ENCODE measurements at regions not wholly inside any gene's neighbourhood (a gene's known extent, or its start where the extent isn't known, plus 50 kb on each side); places are given as distances from the start of the nearest gene placed in this dataset.

DNA sequence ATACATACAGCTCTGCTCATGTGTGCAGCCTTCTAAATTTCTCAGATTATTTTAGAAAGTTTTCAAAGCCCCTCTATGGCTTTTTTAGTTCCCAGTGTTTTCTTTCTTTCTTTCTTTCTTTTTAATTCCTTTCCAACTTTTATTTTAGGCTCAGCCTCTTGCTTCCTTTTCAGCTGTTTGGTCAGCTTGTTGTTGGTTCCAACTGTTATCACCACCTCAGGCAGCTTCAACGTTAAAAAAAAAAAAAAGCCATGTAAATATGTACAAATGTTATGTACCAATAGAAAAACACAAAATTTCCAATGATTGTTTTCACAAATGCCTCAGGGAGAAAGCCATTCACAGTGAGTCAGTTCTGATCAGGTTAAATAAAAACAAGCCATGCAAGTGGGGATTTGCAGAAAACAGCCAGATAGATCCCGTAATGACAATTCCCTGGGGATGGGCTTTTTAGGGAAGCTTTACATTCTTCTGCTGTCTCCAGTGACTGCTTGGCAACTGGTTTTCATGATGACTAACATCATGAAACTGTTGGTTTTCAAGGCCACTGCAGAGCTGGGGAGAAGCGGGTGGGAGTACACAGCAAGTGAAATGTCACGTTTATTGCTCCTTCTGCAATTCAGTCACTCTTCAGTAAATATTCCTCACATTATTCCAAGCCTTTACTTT, 908.4 kb downstream of the EPHA3 start:
- TF ChIP-seq, protein P1, sequence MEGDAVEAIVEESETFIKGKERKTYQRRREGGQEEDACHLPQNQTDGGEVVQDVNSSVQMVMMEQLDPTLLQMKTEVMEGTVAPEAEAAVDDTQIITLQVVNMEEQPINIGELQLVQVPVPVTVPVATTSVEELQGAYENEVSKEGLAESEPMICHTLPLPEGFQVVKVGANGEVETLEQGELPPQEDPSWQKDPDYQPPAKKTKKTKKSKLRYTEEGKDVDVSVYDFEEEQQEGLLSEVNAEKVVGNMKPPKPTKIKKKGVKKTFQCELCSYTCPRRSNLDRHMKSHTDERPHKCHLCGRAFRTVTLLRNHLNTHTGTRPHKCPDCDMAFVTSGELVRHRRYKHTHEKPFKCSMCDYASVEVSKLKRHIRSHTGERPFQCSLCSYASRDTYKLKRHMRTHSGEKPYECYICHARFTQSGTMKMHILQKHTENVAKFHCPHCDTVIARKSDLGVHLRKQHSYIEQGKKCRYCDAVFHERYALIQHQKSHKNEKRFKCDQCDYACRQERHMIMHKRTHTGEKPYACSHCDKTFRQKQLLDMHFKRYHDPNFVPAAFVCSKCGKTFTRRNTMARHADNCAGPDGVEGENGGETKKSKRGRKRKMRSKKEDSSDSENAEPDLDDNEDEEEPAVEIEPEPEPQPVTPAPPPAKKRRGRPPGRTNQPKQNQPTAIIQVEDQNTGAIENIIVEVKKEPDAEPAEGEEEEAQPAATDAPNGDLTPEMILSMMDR (IDR thresholded peaks at IDR 0.05): no peak
- peak overlapping the region; percentile 24 for H3K4me3 ChIP-seq
- no peak for DNase-seq (ENCODE audit: low spot score)
- H3K27ac ChIP-seq: peak overlapping the region; percentile 17 to 73

DNA sequence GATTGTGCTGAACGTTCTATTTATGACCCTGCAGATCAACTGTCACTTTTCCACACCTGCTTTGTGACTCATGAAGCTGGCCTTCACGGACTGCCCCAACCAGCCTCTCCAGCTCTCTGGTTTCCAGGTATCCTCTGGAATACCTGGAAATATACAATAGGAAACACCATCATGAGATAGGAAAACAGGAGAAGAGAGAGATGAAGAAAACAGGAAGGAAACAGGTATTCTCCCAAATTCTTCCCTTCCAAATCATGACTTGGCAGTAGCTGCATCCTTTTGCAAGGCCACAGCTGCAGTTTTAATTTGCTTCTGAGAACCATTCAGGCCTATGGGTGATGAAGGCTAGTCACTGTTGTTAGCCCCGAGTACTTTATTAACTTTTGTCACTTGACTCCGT, 909.1 kb downstream of the EPHA3 start:
- H3K27ac ChIP-seq: peak overlapping the region in 1 of 2 donors; percentile 17
- TF ChIP-seq, protein P1 (IDR thresholded peaks at IDR 0.05): no peak
- no peak for DNase-seq (ENCODE audit: low spot score)
- H3K4me3 ChIP-seq: no peak overlapping the region

GRCh38 chr3:90018779-90019178, 911.4 kb downstream of the EPHA3 start:
- Histone ChIP-seq H3K27ac (no peak overlapping the region), H3K4me3 (no peak overlapping the region)
- TF ChIP-seq, protein P1 (IDR thresholded peaks at IDR 0.05): no peak
- no peak for DNase-seq (ENCODE audit: low spot score)

- no peak for DNase-seq (ENCODE audit: low spot score)
- TF ChIP-seq, protein P1 (IDR thresholded peaks at IDR 0.05): no peak
- Histone ChIP-seq H3K27ac (no peak overlapping the region), H3K4me3 (no peak overlapping the region)
These were observed 917.6 kb downstream of the EPHA3 start for GRCh38 chr3:90025019-90025418.

DNA sequence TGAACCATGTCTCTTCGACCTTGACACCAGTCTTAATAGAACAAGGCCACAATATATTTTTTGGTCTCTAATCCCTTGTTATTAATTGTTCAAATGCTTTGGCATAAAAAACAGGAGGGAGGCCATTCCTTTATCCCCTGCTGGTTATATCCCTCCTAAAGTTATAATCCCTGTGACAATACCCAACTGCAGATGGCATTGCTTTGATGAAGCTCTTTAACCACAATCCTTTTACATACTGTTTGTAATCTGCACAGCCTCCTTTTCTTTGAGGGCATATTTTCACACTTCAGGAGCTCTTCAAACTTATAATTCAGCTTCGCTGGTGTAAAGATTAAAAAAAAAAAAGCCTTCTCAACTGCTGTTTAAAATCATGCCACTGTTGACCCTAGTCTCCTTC, 919.0 kb downstream of the EPHA3 start:
- Histone ChIP-seq H3K27ac (no peak overlapping the region), H3K4me3 (no peak overlapping the region)
- TF ChIP-seq, protein P1 (IDR thresholded peaks at IDR 0.05): no peak
- DNase-seq (ENCODE audit: low spot score): no peak

DNA sequence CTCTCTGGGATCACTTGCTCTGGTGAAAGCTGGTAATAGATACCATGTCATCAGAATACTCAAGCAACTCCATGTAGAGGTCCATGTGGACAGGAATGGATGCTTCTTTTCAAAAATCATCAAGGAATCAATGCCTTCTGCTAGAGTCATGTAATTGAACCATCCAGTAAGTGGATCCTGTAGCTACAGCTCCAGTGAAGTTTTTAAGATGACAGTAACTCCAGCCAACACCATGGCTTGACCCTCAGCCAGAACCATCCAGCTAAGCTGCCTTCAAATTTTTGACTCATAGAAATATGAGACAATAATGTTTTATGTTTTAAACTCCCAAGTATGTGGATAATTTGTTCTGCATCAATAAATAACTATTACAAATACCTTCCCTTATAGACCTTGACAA, 923.7 kb downstream of the EPHA3 start:
- no peak overlapping the region for H3K27ac ChIP-seq
- TF ChIP-seq, protein P1 (IDR thresholded peaks at IDR 0.05): no peak
- H3K4me3 ChIP-seq: no peak overlapping the region
- DNase-seq (ENCODE audit: low spot score): no peak

DNA sequence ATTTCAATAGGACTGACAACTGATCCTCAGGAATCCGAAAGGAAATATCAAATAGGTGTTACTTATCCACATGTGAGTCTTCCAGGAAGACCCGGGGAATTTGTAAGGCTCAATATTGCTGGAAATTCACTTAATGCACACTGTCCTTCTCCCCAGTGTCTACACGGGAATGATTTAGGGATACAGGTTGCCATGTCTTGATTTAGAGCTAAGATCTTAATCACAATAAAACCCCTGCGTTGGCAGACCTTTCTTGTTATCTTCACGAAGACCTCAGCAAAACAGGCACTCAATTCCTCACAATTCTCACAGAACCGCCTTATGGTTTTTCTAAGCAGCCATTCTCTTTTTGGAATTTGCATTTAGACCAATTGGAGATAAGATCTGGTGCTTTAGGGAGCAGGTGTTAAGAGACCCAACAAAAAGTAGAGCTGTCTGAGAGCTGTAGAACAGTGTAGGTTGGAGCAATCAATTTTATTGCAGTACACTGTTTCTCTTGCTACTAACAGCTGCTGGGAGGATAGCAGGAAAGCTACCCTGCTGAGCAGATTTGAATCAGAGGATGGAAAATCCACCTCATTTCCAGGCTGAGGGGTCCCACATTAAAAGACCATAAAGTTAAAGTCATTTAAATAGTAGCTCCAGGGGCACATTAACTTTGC, 925.7 kb downstream of the EPHA3 start:
- no peak for DNase-seq (ENCODE audit: low spot score)
- Histone ChIP-seq H3K27ac (no peak overlapping the region), H3K4me3 (no peak overlapping the region)
- TF ChIP-seq, protein P1 (IDR thresholded peaks at IDR 0.05): no peak

All from coronary artery (tissue), 2 donors.